ENCODE measurements at regions not wholly inside any gene's neighbourhood (a gene's known extent, or its start where the extent isn't known, plus 50 kb on each side); places are given as distances from the start of the nearest gene placed in this dataset.

DNA sequence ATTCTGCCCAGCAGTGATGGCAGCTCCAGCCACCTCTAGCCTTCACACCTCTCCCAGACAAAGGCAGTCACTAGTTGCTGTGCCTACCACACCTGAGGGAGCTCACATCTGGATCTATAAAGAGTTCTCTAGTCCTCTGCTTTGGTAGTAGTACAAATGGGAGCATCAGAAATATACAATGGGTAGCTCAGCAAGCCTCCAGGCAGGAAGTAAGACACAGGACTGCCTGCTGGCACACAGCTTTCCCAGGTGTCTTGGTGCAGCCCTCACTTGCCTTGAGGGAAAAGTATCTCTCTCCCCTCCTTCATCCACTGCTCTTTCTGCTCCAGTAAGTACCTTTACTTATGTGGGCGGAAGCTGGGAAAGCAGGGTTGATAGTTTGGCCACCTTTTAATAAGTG lies 212.9 kb upstream of the SLC7A11 start:
- no peak for DNase-seq
- Histone ChIP-seq H3K9me3 (no peaks in the 10 kb centered on the region), H3K4me3 (ENCODE audit: low read depth, low read length) (no peak overlapping the region), H3K27me3 (no peaks in the 10 kb centered on the region), H3K4me1 (no peaks in the 10 kb centered on the region), H3K36me3 (no peaks in the 10 kb centered on the region)
- no peak for TF ChIP-seq CTCF (IDR thresholded peaks at IDR 0.05; ENCODE audit: low read depth, low read length)

- DNase-seq: no peak
- no peaks in the 10 kb centered on the region for H3K4me1 ChIP-seq
- H3K4me3 ChIP-seq (ENCODE audit: low read depth, low read length): no peak overlapping the region
- no peaks in the 10 kb centered on the region for H3K36me3 ChIP-seq
- H3K27me3 ChIP-seq: no peaks in the 10 kb centered on the region
- no peak for TF ChIP-seq CTCF (IDR thresholded peaks at IDR 0.05; ENCODE audit: low read depth, low read length)
- H3K9me3 ChIP-seq: no peaks in the 10 kb centered on the region
Observed at GRCh38 chr4:138452826-138453225, 210.7 kb upstream of the SLC7A11 start.

GRCh38 chr4:138451276-138451663 lies 209.1 kb upstream of the SLC7A11 start:
- H3K4me1 ChIP-seq: no peaks in the 10 kb centered on the region
- H3K4me3 ChIP-seq (ENCODE audit: low read depth, low read length): no peak overlapping the region
- H3K27me3 ChIP-seq: no peaks in the 10 kb centered on the region
- H3K9me3 ChIP-seq: no peaks in the 10 kb centered on the region
- no peak for DNase-seq
- no peak for TF ChIP-seq CTCF (IDR thresholded peaks at IDR 0.05; ENCODE audit: low read depth, low read length)
- H3K36me3 ChIP-seq: no peaks in the 10 kb centered on the region

- Histone ChIP-seq H3K9me3 (no peaks in the 10 kb centered on the region), H3K4me3 (ENCODE audit: low read depth, low read length) (no peak overlapping the region), H3K4me1 (no peaks in the 10 kb centered on the region), H3K27me3 (no peaks in the 10 kb centered on the region), H3K36me3 (no peaks in the 10 kb centered on the region)
- no peak for DNase-seq
- TF ChIP-seq CTCF (IDR thresholded peaks at IDR 0.05; ENCODE audit: low read depth, low read length): no peak
Observed at GRCh38 chr4:138450546-138451275, 208.6 kb upstream of the SLC7A11 start.

DNA sequence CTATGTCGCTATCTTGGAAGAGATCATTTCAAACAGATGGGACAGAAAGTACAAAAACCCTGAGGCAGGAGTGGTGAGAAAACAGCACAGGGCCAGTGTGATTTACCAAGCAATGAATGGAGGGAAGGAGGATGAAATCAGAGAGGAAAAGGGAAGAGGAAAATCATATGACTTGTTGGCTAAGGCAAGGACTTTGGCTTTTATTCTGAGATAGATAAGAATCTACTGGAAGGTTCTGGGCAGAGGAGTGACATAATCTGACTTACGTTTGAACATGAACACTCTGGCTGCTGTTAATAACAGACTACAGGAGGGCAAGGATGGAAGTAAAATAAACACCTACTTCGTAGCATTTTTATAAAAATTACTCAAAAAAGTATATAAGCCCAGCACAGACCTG lies 207.8 kb upstream of the SLC7A11 start:
- no peak overlapping the region for H3K4me3 ChIP-seq (ENCODE audit: low read depth, low read length)
- no peaks in the 10 kb centered on the region for H3K4me1 ChIP-seq
- no peak for DNase-seq
- H3K36me3 ChIP-seq: no peaks in the 10 kb centered on the region
- H3K27me3 ChIP-seq: no peaks in the 10 kb centered on the region
- TF ChIP-seq CTCF (IDR thresholded peaks at IDR 0.05; ENCODE audit: low read depth, low read length): no peak
- no peaks in the 10 kb centered on the region for H3K9me3 ChIP-seq

- TF ChIP-seq CTCF (IDR thresholded peaks at IDR 0.05; ENCODE audit: low read depth, low read length): no peak
- DNase-seq: no peak
- Histone ChIP-seq H3K9me3 (no peaks in the 10 kb centered on the region), H3K4me3 (ENCODE audit: low read depth, low read length) (no peak overlapping the region), H3K4me1 (no peaks in the 10 kb centered on the region), H3K27me3 (no peaks in the 10 kb centered on the region), H3K36me3 (no peaks in the 10 kb centered on the region)
Observed at GRCh38 chr4:138448169-138448568, 206.0 kb upstream of the SLC7A11 start.
